HepG2 (cell line): ENCODE measurements at regions not wholly inside any gene's neighbourhood (a gene's known extent, or its start where the extent isn't known, plus 50 kb on each side); places are given as distances from the start of the nearest gene placed in this dataset.

Experiments used
- ATAC-seq: fragments of 200-7000 bp; cut with Tn5 transposase; 3 replicates; pipeline ENCODE4 v1.9.1; 2020; ENCODE audit warnings: mild to moderate bottlenecking, moderate library complexity
- BruUV-seq: library from RNA; stranded (reverse); fragments of 400-500 nt; replicated peaks from 2 replicates; lab custom pipeline; 2021; lab: Mats Ljungman, UMichigan
- CTCF ChIA-PET: fragments of 300-600 bp; formaldehyde crosslinking; extraction: SDS; loops from one replicate; lab custom pipeline; 2021; ENCODE audit warnings: low total read pairs, inconsistent platforms, low intra/inter-chr PET ratio; lab: Yijun Ruan, JAX
- POLR2A ChIA-PET: fragments of 350-600 bp; sonication (Branson Sonifier 250); formaldehyde crosslinking; loops from one replicate; lab custom pipeline; 2020; ENCODE audit warnings: antibody characterized with exemption, inconsistent platforms; lab: Yijun Ruan, JAX
- DNase-seq: peaks from one replicate; pipeline ENCODE4 v3.0.0-alpha.2; 2015; ENCODE audit warnings: low spot score
- FAIRE-seq: peaks from 3 replicates; lab custom pipeline; 2011; peaks lifted over from hg19 to GRCh38; lab: Jason Lieb, UNC
- H2AFZ ChIP-seq: one replicate; pipeline ENCODE4 v1.6.1; 2011; ENCODE audit warnings: low read length, inconsistent platforms
- H3K27ac ChIP-seq: fragments of 300-600 bp; 3 replicates; pipeline ENCODE4 v1.8.0; 2011; ENCODE audit warnings: mixed run types, mild to moderate bottlenecking, mixed read lengths, low read length, inconsistent platforms; ENCODE audit not compliant: insufficient read depth; ENCODE audit errors: extremely low read length
- H3K27me3 ChIP-seq, 2 experiments: fragments of 200-600 bp in 1 of 2; 2 replicates in 1 of 2; 3 replicates in 1 of 2; pipeline versions ENCODE4 v1.6.0 to v1.8.0; 2011; ENCODE audit warnings: low read length in 2 of 2, mild to moderate bottlenecking in 2 of 2, moderate library complexity in 2 of 2, inconsistent platforms in 1 of 2; ENCODE audit not compliant: insufficient read depth in 2 of 2, control insufficient read depth in 1 of 2
- H3K36me3 ChIP-seq, 2 experiments: fragments of 200-600 bp in 1 of 2; replicated peaks in 1 of 2; 2 replicates in 1 of 2; 3 replicates in 1 of 2; pipeline versions ENCODE4 v1.5.1 to v1.8.0; 2011; ENCODE audit warnings: low read length in 2 of 2, inconsistent platforms in 1 of 2; ENCODE audit not compliant: insufficient read depth in 2 of 2, control insufficient read depth in 1 of 2
- H3K4me1 ChIP-seq: 2 replicates; pipeline ENCODE4 v1.5.1; 2012; ENCODE audit warnings: low read length, inconsistent platforms; ENCODE audit not compliant: insufficient read depth
- H3K4me2 ChIP-seq: 2 replicates; pipeline ENCODE4 v1.6.0; 2011; ENCODE audit warnings: low read depth, low read length, inconsistent platforms
- H3K4me3 ChIP-seq, 3 experiments: fragments of 200-600 bp in 1 of 3; sonication (generic), shearing (Covaris generic) in 1 of 3; replicated peaks in 1 of 3; 2 replicates each; pipeline ENCODE4 v1.5.1; 2011 to 2016; ENCODE audit warnings: low read length in 3 of 3, inconsistent platforms in 2 of 3, low read depth in 2 of 3, mild to moderate bottlenecking in 2 of 3, control low read depth in 1 of 3, mixed read lengths in 1 of 3; ENCODE audit not compliant: insufficient read depth in 1 of 3
- H3K79me2 ChIP-seq: one replicate; pipeline ENCODE4 v1.6.1; 2011; ENCODE audit warnings: low read length, inconsistent platforms; ENCODE audit not compliant: insufficient read depth
- H3K9ac ChIP-seq: 2 replicates; pipeline ENCODE4 v1.6.0; 2011; ENCODE audit warnings: mild to moderate bottlenecking, low read depth, low read length, inconsistent platforms; ENCODE audit not compliant: insufficient read depth
- H3K9me3 ChIP-seq: 2 replicates; pipeline ENCODE4 v1.5.1; 2012; ENCODE audit warnings: mild to moderate bottlenecking, low read length
- H4K20me1 ChIP-seq: 2 replicates; pipeline ENCODE4 v1.6.0; 2011; ENCODE audit warnings: inconsistent platforms, mild to moderate bottlenecking, low read length, moderate library complexity; ENCODE audit not compliant: insufficient read depth
- ELF3 ChIP-seq: IDR thresholded peaks from 2 replicates; pipeline ENCODE4 v1.6.1; 2016; ENCODE audit warnings: missing genetic modification reagents, missing compliant biosample characterization
- GLI4 ChIP-seq: sonication (generic); formaldehyde crosslinking; IDR thresholded peaks from 2 replicates; pipeline ENCODE4 v1.5.1; 2020; ENCODE audit warnings: missing genetic modification reagents, mild to moderate bottlenecking, moderate library complexity, borderline replicate concordance
- GTF3A ChIP-seq: sonication (generic); formaldehyde crosslinking; conservative IDR thresholded peaks from 2 replicates; pipeline ENCODE4 v1.4.0; 2020; ENCODE audit warnings: mild to moderate bottlenecking, missing genetic modification reagents
- HHEX ChIP-seq: IDR thresholded peaks from 2 replicates; pipeline ENCODE4 v1.6.1; 2016; ENCODE audit warnings: control low read depth
- KDM3A ChIP-seq: IDR thresholded peaks from 2 replicates; pipeline ENCODE4 v1.6.1; 2018; ENCODE audit warnings: low read depth, missing compliant biosample characterization
- KDM4B ChIP-seq: sonication (generic); formaldehyde crosslinking; IDR thresholded peaks from 2 replicates; pipeline ENCODE4 v1.4.0; 2020; ENCODE audit warnings: missing genetic modification reagents
- MAF1 ChIP-seq: sonication (generic); formaldehyde crosslinking; IDR thresholded peaks from 2 replicates; pipeline ENCODE4 v1.5.0; 2020; ENCODE audit warnings: missing genetic modification reagents, borderline replicate concordance
- NPAS2 ChIP-seq: sonication (generic); formaldehyde crosslinking; IDR thresholded peaks from 2 replicates; pipeline ENCODE4 v1.8.0; 2022; ENCODE audit warnings: mild to moderate bottlenecking, missing genetic modification reagents, borderline replicate concordance
- POLR2AphosphoS5 ChIP-seq: IDR thresholded peaks from 2 replicates; pipeline ENCODE4 v1.6.1; 2012; ENCODE audit warnings: low read depth, low read length
- RFXANK ChIP-seq: IDR thresholded peaks from 2 replicates; pipeline ENCODE4 v1.6.1; 2016
- ZHX2 ChIP-seq, 2 experiments: sonication (generic) in 1 of 2; formaldehyde crosslinking in 1 of 2; IDR thresholded peaks; 2 replicates each; pipeline versions ENCODE4 v1.6.1 to v1.9.0; 2014 to 2022; ENCODE audit warnings: antibody characterized with exemption in 1 of 2, borderline replicate concordance in 1 of 2, inconsistent platforms in 1 of 2, low read depth in 1 of 2, missing genetic modification reagents in 1 of 2
- ZNF382 ChIP-seq: sonication (generic); formaldehyde crosslinking; IDR thresholded peaks from 2 replicates; pipeline ENCODE4 v1.5.0; 2020; ENCODE audit warnings: missing genetic modification reagents, mild to moderate bottlenecking, borderline replicate concordance
- WGBS: methylation state at CpG from one replicate; pipeline ENCODE4 v1.1.6; 2017; ENCODE audit warnings: low lambda C conversion rate; 5-methylcytosine and 5-hydroxymethylcytosine counted together
- in situ Hi-C: cut with HindIII; loops from 2 replicates; pipeline ENCODE4 v1.10.0; 2017; ENCODE audit warnings: low pct_unique_long_range_greater_than_20kb; ENCODE audit not compliant: extremely low pct_ligation_motif_present
- intact Hi-C: fragments of 100-400 bp; cut with micrococcal nuclease; formaldehyde crosslinking; loops from one replicate; pipeline ENCODE4 v1.10.0; 2022; ENCODE audit not compliant: unreplicated experiment
- TF ChIP-seq, protein P1 (sequence below): IDR thresholded peaks from 2 replicates; pipeline ENCODE4 v1.4.0; 2020; ENCODE audit warnings: mild to moderate bottlenecking, missing genetic modification reagents
- TF ChIP-seq, protein P2 (sequence below): sonication (generic); formaldehyde crosslinking; IDR thresholded peaks from 2 replicates; pipeline ENCODE4 v1.4.0; 2020; ENCODE audit warnings: mild to moderate bottlenecking, missing genetic modification reagents

DNA sequence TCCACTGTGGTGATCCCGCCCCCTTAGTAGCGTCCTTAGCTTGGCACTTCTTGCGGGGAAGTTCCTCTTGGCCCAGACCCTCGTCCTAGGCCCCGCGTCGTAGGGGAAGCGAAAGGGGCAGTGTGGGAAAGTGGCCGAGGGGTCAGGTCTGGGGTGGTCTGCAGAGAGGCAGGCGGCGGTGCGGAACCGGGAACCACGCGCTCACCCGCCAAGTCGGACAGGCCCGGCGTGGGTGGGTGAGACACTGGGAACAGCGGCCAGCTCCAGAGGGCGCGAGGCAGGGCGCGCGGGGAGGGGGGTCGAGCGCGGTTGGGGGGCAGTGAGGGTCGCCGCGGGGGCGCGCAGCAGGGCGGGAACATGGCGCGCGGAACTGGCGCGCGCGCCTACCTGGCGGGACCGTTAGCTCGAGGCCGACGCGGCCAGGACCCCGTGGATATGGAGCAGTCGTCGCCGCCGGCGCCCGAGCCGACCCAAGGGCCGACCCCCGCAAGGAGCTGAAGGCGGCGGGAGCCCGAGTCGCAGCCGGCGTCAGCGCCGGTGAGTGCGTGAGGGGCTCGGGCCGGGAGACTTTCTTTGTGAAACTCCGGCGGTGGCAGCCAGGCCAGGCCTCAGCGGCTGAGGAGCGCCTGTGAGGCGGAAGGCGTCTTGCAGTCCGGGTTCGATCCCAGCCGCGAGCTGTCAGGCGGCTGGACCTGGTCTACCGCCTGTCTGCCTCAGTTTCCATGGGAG, 2896.7 kb upstream of the TEKT4 start:
- ATAC-seq (no peak), DNase-seq (no peak), FAIRE-seq (no peak)
- Histone ChIP-seq H3K79me2 (no peaks in the 10 kb centered on the region), H3K4me1 (no peaks in the 10 kb centered on the region), H3K27ac (no peak overlapping the region), H3K36me3 (no peaks in the 10 kb centered on the region), H3K27me3 (no peaks in the 10 kb centered on the region; a peak in 1 of 5 replicates), H4K20me1 (no peaks in the 10 kb centered on the region), H3K9me3 (no peaks in the 10 kb centered on the region), H3K4me2 (no peak overlapping the region), H2AFZ (no peak overlapping the region), H3K9ac (no peak overlapping the region), H3K4me3 (no peak overlapping the region)
- POLR2A ChIA-PET, result no interaction called here
- 86% methylated on average over 79 of the region's 80 CpGs for whole genome bisulfite sequencing
- CTCF ChIA-PET, result no interaction called here
- intact Hi-C loops, result no loop called here
- in situ Hi-C loops, result no loop called here
- no TSS peak for BruUV-seq
- TF ChIP-seq NPAS2 (no peak), RFXANK (no peak), MAF1 (CRISPR knock-in tag) (no peak), ZHX2 (IDR thresholded peaks at IDR 0.05; ENCODE audit: low read depth) (no peak), ZHX2 (CRISPR knock-in tag; IDR thresholded peaks at IDR 0.05; ENCODE audit: borderline replicate concordance) (no peak), POLR2AphosphoS5 (no peak), GTF3A (CRISPR knock-in tag) (no peak), KDM4B (no peak), ZNF382 (CRISPR knock-in tag) (no peak), KDM3A (CRISPR knock-in tag) (no peak), ELF3 (no peak), GLI4 (CRISPR knock-in tag) (no peak), HHEX (CRISPR knock-in tag) (no peak)
- TF ChIP-seq, protein P1, sequence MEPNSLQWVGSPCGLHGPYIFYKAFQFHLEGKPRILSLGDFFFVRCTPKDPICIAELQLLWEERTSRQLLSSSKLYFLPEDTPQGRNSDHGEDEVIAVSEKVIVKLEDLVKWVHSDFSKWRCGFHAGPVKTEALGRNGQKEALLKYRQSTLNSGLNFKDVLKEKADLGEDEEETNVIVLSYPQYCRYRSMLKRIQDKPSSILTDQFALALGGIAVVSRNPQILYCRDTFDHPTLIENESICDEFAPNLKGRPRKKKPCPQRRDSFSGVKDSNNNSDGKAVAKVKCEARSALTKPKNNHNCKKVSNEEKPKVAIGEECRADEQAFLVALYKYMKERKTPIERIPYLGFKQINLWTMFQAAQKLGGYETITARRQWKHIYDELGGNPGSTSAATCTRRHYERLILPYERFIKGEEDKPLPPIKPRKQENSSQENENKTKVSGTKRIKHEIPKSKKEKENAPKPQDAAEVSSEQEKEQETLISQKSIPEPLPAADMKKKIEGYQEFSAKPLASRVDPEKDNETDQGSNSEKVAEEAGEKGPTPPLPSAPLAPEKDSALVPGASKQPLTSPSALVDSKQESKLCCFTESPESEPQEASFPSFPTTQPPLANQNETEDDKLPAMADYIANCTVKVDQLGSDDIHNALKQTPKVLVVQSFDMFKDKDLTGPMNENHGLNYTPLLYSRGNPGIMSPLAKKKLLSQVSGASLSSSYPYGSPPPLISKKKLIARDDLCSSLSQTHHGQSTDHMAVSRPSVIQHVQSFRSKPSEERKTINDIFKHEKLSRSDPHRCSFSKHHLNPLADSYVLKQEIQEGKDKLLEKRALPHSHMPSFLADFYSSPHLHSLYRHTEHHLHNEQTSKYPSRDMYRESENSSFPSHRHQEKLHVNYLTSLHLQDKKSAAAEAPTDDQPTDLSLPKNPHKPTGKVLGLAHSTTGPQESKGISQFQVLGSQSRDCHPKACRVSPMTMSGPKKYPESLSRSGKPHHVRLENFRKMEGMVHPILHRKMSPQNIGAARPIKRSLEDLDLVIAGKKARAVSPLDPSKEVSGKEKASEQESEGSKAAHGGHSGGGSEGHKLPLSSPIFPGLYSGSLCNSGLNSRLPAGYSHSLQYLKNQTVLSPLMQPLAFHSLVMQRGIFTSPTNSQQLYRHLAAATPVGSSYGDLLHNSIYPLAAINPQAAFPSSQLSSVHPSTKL (CRISPR knock-in tag), result no peak
- TF ChIP-seq, protein P2, sequence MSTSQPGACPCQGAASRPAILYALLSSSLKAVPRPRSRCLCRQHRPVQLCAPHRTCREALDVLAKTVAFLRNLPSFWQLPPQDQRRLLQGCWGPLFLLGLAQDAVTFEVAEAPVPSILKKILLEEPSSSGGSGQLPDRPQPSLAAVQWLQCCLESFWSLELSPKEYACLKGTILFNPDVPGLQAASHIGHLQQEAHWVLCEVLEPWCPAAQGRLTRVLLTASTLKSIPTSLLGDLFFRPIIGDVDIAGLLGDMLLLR (CRISPR knock-in tag), result no peak
